ENCODE measurements at regions not wholly inside any gene's neighbourhood (a gene's known extent, or its start where the extent isn't known, plus 50 kb on each side); places are given as distances from the start of the nearest gene placed in this dataset.

- no peaks in the 10 kb centered on the region for H3K4me1 ChIP-seq (ENCODE audit: control insufficient read depth, extremely low read depth, insufficient read depth, low read length)
- no peaks in the 10 kb centered on the region for H3K27me3 ChIP-seq (ENCODE audit: control insufficient read depth in 2 of 2, insufficient read depth in 2 of 2, low read length in 2 of 2)
- H3K9me3 ChIP-seq (replicated peaks; ENCODE audit: control insufficient read depth, insufficient read depth, low read length): peaks cover 5% of the 10 kb centered on the region
- DNase-seq (ENCODE audit: low read depth, low spot score) (no peak), FAIRE-seq (no peak)
- H3K79me2 ChIP-seq (ENCODE audit: control insufficient read depth, insufficient read depth, low read length): no peaks in the 10 kb centered on the region
- intact Hi-C loops (cut with micrococcal nuclease): no loop called here
- H3K9ac ChIP-seq (replicated peaks; ENCODE audit: extremely low read depth, insufficient read depth, low read length): no peak overlapping the region
- POLR2A ChIA-PET: no interaction called here
- dilution Hi-C loops (cut with MboI; ENCODE audit: extremely low pct_ligation_motif_present, low sequenced_read_pairs): no loop called here
- no TSS peak for BruUV-seq (replicated peaks)
- H2AFZ ChIP-seq (ENCODE audit: low read depth, low read length): no peak overlapping the region
- CTCF ChIA-PET: no interaction called here
- H4K20me1 ChIP-seq (replicated peaks; ENCODE audit: control insufficient read depth, extremely low read depth, insufficient read depth, low read length): no peaks in the 10 kb centered on the region
- H3K4me3 ChIP-seq (replicated peaks in 1 of 3; ENCODE audit: insufficient read depth in 1 of 3, low read depth in 1 of 3, low read length in 3 of 3): no peak overlapping the region
- no peaks in the 10 kb centered on the region for H3K36me3 ChIP-seq (ENCODE audit: control insufficient read depth in 2 of 2, extremely low read depth in 1 of 2, insufficient read depth in 2 of 2, low read length in 2 of 2)
- no peak overlapping the region for H3K27ac ChIP-seq (ENCODE audit: insufficient read depth, low read depth, low read length)
- no peaks in the 10 kb centered on the region for H3K9me1 ChIP-seq (replicated peaks; ENCODE audit: control insufficient read depth, extremely low read depth, insufficient read depth, low read length)
- TF ChIP-seq EZH2 (IDR thresholded peaks at IDR 0.05; ENCODE audit: borderline replicate concordance, low read depth, low read length, severe bottlenecking): no peak
- TF ChIP-seq CTCF (IDR thresholded peaks at IDR 0.05; ENCODE audit: extremely low read depth in 1 of 2, insufficient read depth in 1 of 2, low read depth in 1 of 2, low read length in 2 of 2): no peak
- TF ChIP-seq POLR2AphosphoS5 (IDR thresholded peaks at IDR 0.05; ENCODE audit: insufficient read depth, low read depth, low read length): no peak
- TF ChIP-seq JUN (IDR thresholded peaks at IDR 0.05; ENCODE audit: borderline replicate concordance, insufficient read depth, insufficient read length, low read depth): no peak
- no peak for TF ChIP-seq FOS (IDR thresholded peaks at IDR 0.05; ENCODE audit: borderline replicate concordance, insufficient read depth, low read length)
- TF ChIP-seq GATA2 (IDR thresholded peaks at IDR 0.05; ENCODE audit: insufficient read depth, insufficient read length, low read depth, low read length): no peak
- TF ChIP-seq MYC (IDR thresholded peaks at IDR 0.05; ENCODE audit: low read depth, low read length): no peak
- TF ChIP-seq MAX (IDR thresholded peaks at IDR 0.05; ENCODE audit: insufficient read depth, insufficient read length): no peak
- no peak for TF ChIP-seq POLR2A (IDR thresholded peaks at IDR 0.05; ENCODE audit: low read depth, low read length)
- no peak overlapping the region for H3K4me2 ChIP-seq (ENCODE audit: insufficient read depth, low read length)
These were observed 645.6 kb upstream of the TMEM132C start for GRCh38 chr12:127621366-127621765.

Data from endothelial cell of umbilical vein (primary cell).